Esophagus squamous epithelium (tissue), 5 donors: ENCODE measurements at regions not wholly inside any gene's neighbourhood (a gene's known extent, or its start where the extent isn't known, plus 50 kb on each side); places are given as distances from the start of the nearest gene placed in this dataset.

ENCODE experiments used
- DNase-seq: peaks from one replicate; lab custom pipeline; 2025; lab: John Stamatoyannopoulos, UW
- H3K27ac ChIP-seq, 4 donors: fragments of 200-600 bp; sonication (generic); one replicate each; pipeline ENCODE4 v1.5.1; 2016 to 2019; ENCODE audit warnings: mild to moderate bottlenecking in 1 of 4
- H3K27me3 ChIP-seq, 4 donors: fragments of 200-600 bp; sonication (generic); 1 replicate in 3 of 4; 2 replicates in 1 of 4; pipeline versions ENCODE4 v1.5.1 to v1.6.0; 2017 to 2021; ENCODE audit warnings: antibody characterized with exemption in 1 of 4
- H3K36me3 ChIP-seq, 3 donors: fragments of 200-600 bp; sonication (generic); one replicate each; pipeline ENCODE4 v1.5.1; 2016 to 2019
- H3K4me1 ChIP-seq, 3 donors: fragments of 200-600 bp; sonication (generic); one replicate each; pipeline ENCODE4 v1.5.1; 2017 to 2019
- H3K4me3 ChIP-seq, 4 donors: fragments of 200-600 bp; sonication (generic); 1 replicate in 3 of 4; 2 replicates in 1 of 4; pipeline ENCODE4 v1.5.1; 2016 to 2019; ENCODE audit warnings: mild to moderate bottlenecking in 2 of 4, moderate library complexity in 1 of 4
- H3K9me3 ChIP-seq, 3 donors: fragments of 200-600 bp; sonication (generic); one replicate each; pipeline ENCODE4 v1.5.1; 2016 to 2019
- POLR2A ChIP-seq, 4 donors: fragments of 450-650 bp; IDR thresholded peaks; one replicate each; pipeline ENCODE4 v1.6.1; 2017; ENCODE audit warnings: antibody characterized with exemption in 4 of 4, mild to moderate bottlenecking in 4 of 4, moderate library complexity in 3 of 4
- WGBS, 2 donors: methylation state at CpG; one replicate each; pipeline ENCODE4 v1.1.5; 2018; 5-methylcytosine and 5-hydroxymethylcytosine counted together
- intact Hi-C: fragments of 100-400 bp; cut with DNase I; formaldehyde crosslinking; loops from one replicate; pipeline ENCODE4 v1.15.0; 2022
- TF ChIP-seq, protein P1 (sequence below), 6 experiments: fragments of 450-650 bp in 4 of 6; fragments of 200-600 bp in 2 of 6; sonication (generic) in 2 of 6; IDR thresholded peaks; one replicate each; pipeline ENCODE4 v1.5.1; 2016 to 2019; ENCODE audit warnings: antibody characterized with exemption in 6 of 6, mild to moderate bottlenecking in 4 of 6, moderate library complexity in 4 of 6
- donor health status: DM: yes; HTN: yes; CAD: no.

GRCh38 chr11:29125606-29126005 lies 891.2 kb downstream of the KCNA4 start:
- no peak overlapping the region for H3K4me3 ChIP-seq
- H3K27ac ChIP-seq = no peak overlapping the region
- H3K27me3 ChIP-seq = no peaks in the 10 kb centered on the region
- no peaks in the 10 kb centered on the region for H3K36me3 ChIP-seq
- no peaks in the 10 kb centered on the region for H3K4me1 ChIP-seq
- no peak for TF ChIP-seq POLR2A (IDR thresholded peaks at IDR 0.05)
- TF ChIP-seq, protein P1, sequence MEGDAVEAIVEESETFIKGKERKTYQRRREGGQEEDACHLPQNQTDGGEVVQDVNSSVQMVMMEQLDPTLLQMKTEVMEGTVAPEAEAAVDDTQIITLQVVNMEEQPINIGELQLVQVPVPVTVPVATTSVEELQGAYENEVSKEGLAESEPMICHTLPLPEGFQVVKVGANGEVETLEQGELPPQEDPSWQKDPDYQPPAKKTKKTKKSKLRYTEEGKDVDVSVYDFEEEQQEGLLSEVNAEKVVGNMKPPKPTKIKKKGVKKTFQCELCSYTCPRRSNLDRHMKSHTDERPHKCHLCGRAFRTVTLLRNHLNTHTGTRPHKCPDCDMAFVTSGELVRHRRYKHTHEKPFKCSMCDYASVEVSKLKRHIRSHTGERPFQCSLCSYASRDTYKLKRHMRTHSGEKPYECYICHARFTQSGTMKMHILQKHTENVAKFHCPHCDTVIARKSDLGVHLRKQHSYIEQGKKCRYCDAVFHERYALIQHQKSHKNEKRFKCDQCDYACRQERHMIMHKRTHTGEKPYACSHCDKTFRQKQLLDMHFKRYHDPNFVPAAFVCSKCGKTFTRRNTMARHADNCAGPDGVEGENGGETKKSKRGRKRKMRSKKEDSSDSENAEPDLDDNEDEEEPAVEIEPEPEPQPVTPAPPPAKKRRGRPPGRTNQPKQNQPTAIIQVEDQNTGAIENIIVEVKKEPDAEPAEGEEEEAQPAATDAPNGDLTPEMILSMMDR (IDR thresholded peaks at IDR 0.05) = no peak
- DNase-seq = no peak
- intact Hi-C loops = no loop called here
- H3K9me3 ChIP-seq = no peaks in the 10 kb centered on the region

GRCh38 chr11:29124470-29124869 lies 892.4 kb downstream of the KCNA4 start:
- 83 to 89% methylated on average over 8 of the region's 8 CpGs for WGBS, 2 donors
- H3K27me3 ChIP-seq = no peaks in the 10 kb centered on the region
- DNase-seq = no peak
- intact Hi-C loops = no loop called here
- H3K4me1 ChIP-seq = no peaks in the 10 kb centered on the region
- no peak overlapping the region for H3K4me3 ChIP-seq
- no peaks in the 10 kb centered on the region for H3K36me3 ChIP-seq
- no peak for TF ChIP-seq POLR2A (IDR thresholded peaks at IDR 0.05)
- TF ChIP-seq, protein P1 (IDR thresholded peaks at IDR 0.05) = no peak
- no peaks in the 10 kb centered on the region for H3K9me3 ChIP-seq
- H3K27ac ChIP-seq = no peak overlapping the region

DNA sequence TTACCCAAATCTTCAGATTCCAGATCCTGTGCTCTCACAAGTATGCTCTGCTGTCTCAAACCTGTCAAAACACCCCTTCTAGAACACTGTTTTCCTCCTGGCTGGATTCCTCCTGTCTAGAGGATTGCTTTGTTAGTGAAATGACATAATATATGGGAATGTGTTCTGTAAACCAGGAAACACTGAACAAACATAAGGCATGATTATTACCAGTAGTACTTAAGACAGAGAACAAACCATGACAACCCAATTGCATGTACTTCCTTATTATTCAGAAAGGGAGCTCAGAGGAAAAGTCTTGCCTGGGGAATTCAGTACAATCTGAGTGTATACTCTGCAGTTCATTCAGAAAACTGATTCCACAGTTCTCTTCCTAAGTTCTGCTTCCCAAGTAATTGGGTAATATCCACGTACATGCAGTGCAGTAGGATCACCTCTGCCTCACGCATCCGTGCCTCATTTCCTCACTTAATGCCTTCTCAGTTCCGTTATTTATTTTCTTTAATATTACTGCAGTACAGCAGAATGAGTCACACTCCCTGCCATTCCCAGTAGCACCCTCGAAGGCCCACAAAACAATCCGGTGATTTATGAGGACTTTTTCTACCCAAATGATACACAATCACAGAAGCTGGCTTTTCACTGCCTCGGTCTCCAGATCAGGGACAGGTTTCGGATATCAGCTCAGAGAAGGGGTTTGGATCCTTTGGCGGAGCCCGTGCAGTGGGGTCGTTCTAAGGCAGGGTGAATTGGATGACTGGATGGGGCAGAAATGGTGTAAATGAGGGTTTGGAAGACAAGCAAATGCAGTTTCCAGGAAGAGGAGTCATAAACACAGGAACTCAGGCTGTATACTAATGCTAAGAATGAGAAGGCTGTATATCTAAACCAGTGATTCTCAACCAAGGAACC lies 896.9 kb downstream of the KCNA4 start:
- Histone ChIP-seq H3K4me1 (no peaks in the 10 kb centered on the region), H3K4me3 (no peak overlapping the region), H3K27me3 (no peaks in the 10 kb centered on the region), H3K27ac (peak overlapping the region in 2 of 4 donors; percentile 40 to 47), H3K36me3 (no peaks in the 10 kb centered on the region), H3K9me3 (no peaks in the 10 kb centered on the region)
- intact Hi-C loops = no loop called here
- TF ChIP-seq, protein P1 (IDR thresholded peaks at IDR 0.05) = no peak
- no peak for TF ChIP-seq POLR2A (IDR thresholded peaks at IDR 0.05)
- DNase-seq = no peak
- 27 to 31% methylated on average over 11 of the region's 11 CpGs for WGBS, 2 donors

GRCh38 chr11:29119116-29119515 lies 897.7 kb downstream of the KCNA4 start:
- DNase-seq = no peak
- Histone ChIP-seq H3K4me3 (no peak overlapping the region), H3K4me1 (no peaks in the 10 kb centered on the region), H3K27ac (peak overlapping the region in 1 of 4 donors; percentile 40), H3K36me3 (no peaks in the 10 kb centered on the region), H3K9me3 (no peaks in the 10 kb centered on the region), H3K27me3 (no peaks in the 10 kb centered on the region)
- WGBS, 2 donors = 70 to 77% methylated on average over 1 of the region's 1 CpG
- intact Hi-C loops = no loop called here
- TF ChIP-seq, protein P1 (IDR thresholded peaks at IDR 0.05) = no peak
- no peak for TF ChIP-seq POLR2A (IDR thresholded peaks at IDR 0.05)

DNA sequence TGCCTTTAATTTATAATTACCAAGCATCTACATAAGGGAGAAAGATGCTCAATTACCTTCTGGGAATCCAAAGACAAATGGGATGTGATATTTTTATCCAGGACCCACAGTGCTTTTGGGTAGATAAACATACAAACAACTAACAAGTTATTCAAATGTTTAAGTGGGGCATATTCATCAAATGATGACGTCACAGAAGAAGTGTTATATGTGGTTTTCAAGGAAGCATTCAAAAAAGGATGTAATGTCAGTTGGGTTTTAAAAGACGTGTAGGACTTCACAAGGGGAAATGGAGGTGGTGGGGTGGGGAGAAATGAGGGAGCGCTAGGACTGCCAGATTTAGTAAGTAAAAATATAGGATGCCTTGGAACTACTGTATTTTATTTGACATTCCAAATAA lies 915.9 kb downstream of the KCNA4 start:
- WGBS, 2 donors = 63 to 71% methylated on average over 3 of the region's 3 CpGs
- peaks cover 0 to 9% (median 0%) of the 10 kb centered on the region in 3 donors for H3K9me3 ChIP-seq
- no peak for DNase-seq

More for the DNA sequence above, 915.9 kb downstream of the KCNA4 start:
- no peak for TF ChIP-seq POLR2A (IDR thresholded peaks at IDR 0.05)
- TF ChIP-seq, protein P1 (IDR thresholded peaks at IDR 0.05) = no peak
- Histone ChIP-seq H3K27me3 (no peaks in the 10 kb centered on the region), H3K36me3 (no peaks in the 10 kb centered on the region), H3K4me1 (no peaks in the 10 kb centered on the region), H3K4me3 (no peak overlapping the region), H3K27ac (no peak overlapping the region)
- intact Hi-C loops = no loop called here
